Muscle layer of duodenum (tissue), 2 donors: ENCODE measurements at regions not wholly inside any gene's neighbourhood (a gene's known extent, or its start where the extent isn't known, plus 50 kb on each side); places are given as distances from the start of the nearest gene placed in this dataset.
A peak's percentile ranks its signal among the peaks of the same experiment; 100 is the strongest.

Source experiments
- H3K27ac ChIP-seq: one replicate; pipeline ENCODE4 v1.7.0; 2013; ENCODE audit warnings: mild to moderate bottlenecking, low read length
- H3K27me3 ChIP-seq: one replicate; pipeline ENCODE4 v1.7.0; 2013; ENCODE audit warnings: low read depth, mild to moderate bottlenecking, control low read depth, low read length
- H3K36me3 ChIP-seq, 2 donors: one replicate each; pipeline ENCODE4 v1.7.0; 2013; ENCODE audit warnings: low read length in 2 of 2, control low read depth in 1 of 2, mild to moderate bottlenecking in 1 of 2; ENCODE audit not compliant: insufficient read depth in 2 of 2, control insufficient read depth in 1 of 2
- H3K4me1 ChIP-seq, 2 donors: one replicate each; pipeline ENCODE4 v1.7.0; 2013; ENCODE audit warnings: low read length in 2 of 2, mild to moderate bottlenecking in 2 of 2, control low read depth in 1 of 2, moderate library complexity in 1 of 2; ENCODE audit not compliant: insufficient read depth in 2 of 2, control insufficient read depth in 1 of 2
- H3K4me3 ChIP-seq, 2 donors: one replicate each; pipeline ENCODE4 v1.7.0; 2013; ENCODE audit warnings: low read length in 2 of 2, low read depth in 1 of 2, mild to moderate bottlenecking in 1 of 2
- H3K9me3 ChIP-seq, 2 donors: one replicate each; pipeline ENCODE4 v1.7.0; 2013; ENCODE audit warnings: low read length in 2 of 2, control low read depth in 1 of 2, mild to moderate bottlenecking in 1 of 2; ENCODE audit not compliant: control insufficient read depth in 1 of 2
- donor health status: healthy.

GRCh38 chr14:89625244-89625713 is 208.2 kb upstream of the FOXN3 start:
- H3K36me3 ChIP-seq, result no peaks in the 10 kb centered on the region
- H3K4me1 ChIP-seq, result peaks cover 0 to 10% of the 10 kb centered on the region in 2 donors
- H3K9me3 ChIP-seq, result no peaks in the 10 kb centered on the region
- peak overlapping the region in 1 of 2 donors; percentile 4 for H3K4me3 ChIP-seq
- H3K27ac ChIP-seq, result peak overlapping the region; percentile 13
- no peaks in the 10 kb centered on the region for H3K27me3 ChIP-seq

- H3K4me3 ChIP-seq, result peak overlapping the region in 1 of 2 donors; percentile 4
Observed at GRCh38 chr14:89624500-89625156, 207.6 kb upstream of the FOXN3 start.

GRCh38 chr14:89621791-89622638 is 205.0 kb upstream of the FOXN3 start:
- Histone ChIP-seq H3K4me3 (no peak overlapping the region), H3K27me3 (no peaks in the 10 kb centered on the region), H3K4me1 (peaks cover 4 to 17% of the 10 kb centered on the region in 2 donors), H3K9me3 (no peaks in the 10 kb centered on the region), H3K27ac (no peak overlapping the region), H3K36me3 (no peaks in the 10 kb centered on the region)

More at GRCh38 chr14:89624500-89625156, 207.6 kb upstream of the FOXN3 start:
- no peaks in the 10 kb centered on the region for H3K9me3 ChIP-seq
- no peaks in the 10 kb centered on the region for H3K36me3 ChIP-seq
- peaks cover 0 to 10% of the 10 kb centered on the region in 2 donors for H3K4me1 ChIP-seq
- H3K27ac ChIP-seq, result peak overlapping the region; percentile 13
- H3K27me3 ChIP-seq, result no peaks in the 10 kb centered on the region

GRCh38 chr14:89621009-89621421 is 204.0 kb upstream of the FOXN3 start:
- peaks cover 10 to 26% of the 10 kb centered on the region in 2 donors for H3K4me1 ChIP-seq
- H3K4me3 ChIP-seq, result no peak overlapping the region
- H3K36me3 ChIP-seq, result no peaks in the 10 kb centered on the region
- no peaks in the 10 kb centered on the region for H3K9me3 ChIP-seq
- H3K27ac ChIP-seq, result peak overlapping the region; percentile 53
- no peaks in the 10 kb centered on the region for H3K27me3 ChIP-seq

GRCh38 chr14:89620436-89620835 is 203.4 kb upstream of the FOXN3 start:
- Histone ChIP-seq H3K4me3 (no peak overlapping the region), H3K36me3 (no peaks in the 10 kb centered on the region), H3K27ac (peak overlapping the region; percentile 53), H3K27me3 (no peaks in the 10 kb centered on the region), H3K4me1 (peaks cover 10 to 27% of the 10 kb centered on the region in 2 donors), H3K9me3 (no peaks in the 10 kb centered on the region)

GRCh38 chr14:89619596-89619995 is 202.6 kb upstream of the FOXN3 start:
- H3K9me3 ChIP-seq, result no peaks in the 10 kb centered on the region
- no peaks in the 10 kb centered on the region for H3K36me3 ChIP-seq
- peak overlapping the region; percentile 17 for H3K27ac ChIP-seq
- peaks cover 10 to 30% of the 10 kb centered on the region in 2 donors for H3K4me1 ChIP-seq
- H3K27me3 ChIP-seq, result no peaks in the 10 kb centered on the region
- H3K4me3 ChIP-seq, result peak overlapping the region; percentile 75 to 79

- Histone ChIP-seq H3K27me3 (no peaks in the 10 kb centered on the region), H3K4me1 (peaks cover 10 to 36% of the 10 kb centered on the region in 2 donors), H3K27ac (peak overlapping the region; percentile 89), H3K4me3 (peak overlapping the region; percentile 79 to 87), H3K36me3 (no peaks in the 10 kb centered on the region), H3K9me3 (no peaks in the 10 kb centered on the region)
Observed at GRCh38 chr14:89618811-89619551, 201.9 kb upstream of the FOXN3 start.

DNA sequence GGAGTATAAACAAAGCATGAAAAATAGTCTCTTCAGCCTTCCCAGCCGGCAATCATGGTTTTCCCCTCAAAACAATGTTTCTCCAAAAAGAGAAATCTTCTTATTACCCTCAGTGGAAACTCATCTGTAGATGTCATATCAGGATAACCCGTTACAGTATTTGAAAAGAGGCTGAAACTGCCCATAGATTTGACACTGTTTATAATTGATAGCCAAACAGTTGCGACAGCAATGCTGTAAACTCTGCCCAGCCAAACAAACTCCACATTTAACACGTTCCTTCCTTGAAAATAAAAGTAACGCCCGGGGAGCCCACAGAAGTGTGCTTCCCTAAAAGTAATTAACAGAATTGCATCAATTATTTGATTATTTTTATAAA is 201.3 kb upstream of the FOXN3 start:
- H3K4me1 ChIP-seq, result peaks cover 10 to 39% of the 10 kb centered on the region in 2 donors
- H3K36me3 ChIP-seq, result no peaks in the 10 kb centered on the region
- no peaks in the 10 kb centered on the region for H3K9me3 ChIP-seq
- H3K4me3 ChIP-seq, result peak overlapping the region; percentile 79 to 87
- H3K27me3 ChIP-seq, result no peaks in the 10 kb centered on the region
- H3K27ac ChIP-seq, result peak overlapping the region; percentile 89

GRCh38 chr14:89617481-89618329 is 200.7 kb upstream of the FOXN3 start:
- peaks cover 10 to 39% of the 10 kb centered on the region in 2 donors for H3K4me1 ChIP-seq
- peak overlapping the region; percentile 89 for H3K27ac ChIP-seq
- no peaks in the 10 kb centered on the region for H3K9me3 ChIP-seq
- no peaks in the 10 kb centered on the region for H3K36me3 ChIP-seq
- H3K27me3 ChIP-seq, result no peaks in the 10 kb centered on the region
- H3K4me3 ChIP-seq, result peak overlapping the region; percentile 79 to 87

DNA sequence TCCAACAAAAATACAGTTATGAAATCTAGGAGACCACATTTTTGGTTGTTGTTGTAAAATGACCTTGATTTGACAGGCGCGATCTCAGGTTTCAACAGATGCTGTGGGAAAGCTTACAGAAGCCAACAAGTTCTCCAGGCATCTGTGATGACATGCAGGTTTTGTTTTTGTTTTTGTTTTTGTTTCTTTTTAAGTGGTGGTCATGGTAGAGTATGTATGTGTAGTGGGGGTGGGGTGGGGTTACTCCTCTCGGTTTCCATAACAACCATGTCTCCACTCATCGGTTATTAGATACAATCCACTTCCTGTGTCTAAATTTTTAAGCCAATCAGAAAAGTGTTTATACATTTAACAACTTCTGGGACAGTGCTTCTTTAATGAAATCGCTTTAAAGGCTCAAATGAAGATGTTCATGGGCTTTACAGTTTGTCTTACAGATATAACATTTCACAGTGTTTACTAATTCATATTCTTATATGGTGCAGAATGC is 199.9 kb upstream of the FOXN3 start:
- no peaks in the 10 kb centered on the region for H3K27me3 ChIP-seq
- H3K9me3 ChIP-seq, result no peaks in the 10 kb centered on the region
- peak overlapping the region; percentile 79 to 87 for H3K4me3 ChIP-seq
- H3K4me1 ChIP-seq, result peaks cover 10 to 39% of the 10 kb centered on the region in 2 donors
- peak overlapping the region; percentile 89 for H3K27ac ChIP-seq
- no peaks in the 10 kb centered on the region for H3K36me3 ChIP-seq
